Astrocyte of the spinal cord (primary cell): ENCODE measurements at regions not wholly inside any gene's neighbourhood (a gene's known extent, or its start where the extent isn't known, plus 50 kb on each side); places are given as distances from the start of the nearest gene placed in this dataset.

Experiments used
- DNase-seq: peaks from one replicate; pipeline ENCODE4 v3.0.0; 2011; ENCODE audit warnings: low read depth, low spot score
- H3K4me3 ChIP-seq: 2 replicates; pipeline ENCODE4 v1.5.1; 2011; ENCODE audit warnings: low read depth, mild to moderate bottlenecking, low read length, moderate library complexity
- in situ Hi-C: cut with HindIII; loops from 2 replicates; pipeline ENCODE4 v1.10.0; 2017; ENCODE audit warnings: low sequenced_read_pairs
- TF ChIP-seq, protein P1 (sequence below): IDR thresholded peaks from 2 replicates; pipeline ENCODE4 v1.5.1; 2012; ENCODE audit warnings: low read depth, mild to moderate bottlenecking, low read length, inconsistent platforms

DNA sequence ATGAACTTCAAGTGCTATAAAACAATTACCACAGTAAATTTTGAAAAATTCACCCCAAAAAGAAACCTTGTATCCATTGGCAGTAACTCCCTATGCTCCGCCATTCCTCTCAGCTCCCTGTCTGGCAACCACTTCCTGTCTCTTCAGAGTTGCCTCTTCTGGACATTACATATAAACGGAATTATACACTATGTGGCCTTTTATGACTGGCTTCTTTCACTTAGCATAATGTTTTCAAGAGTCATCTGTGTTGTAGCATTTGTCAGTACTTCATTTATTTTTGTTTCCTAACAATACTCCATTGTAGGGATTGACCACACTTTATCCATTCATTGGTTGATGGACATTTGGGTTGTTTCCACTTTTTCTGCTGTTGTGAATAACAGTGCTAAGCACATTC is 50.1 kb downstream of the CEP43 start:
- in situ Hi-C loops: no loop called here
- DNase-seq: no peak

GRCh38 chr6:167050903-167051302 is 51.7 kb downstream of the CEP43 start:
- in situ Hi-C loops: no loop called here
- DNase-seq: no peak
- TF ChIP-seq, protein P1, sequence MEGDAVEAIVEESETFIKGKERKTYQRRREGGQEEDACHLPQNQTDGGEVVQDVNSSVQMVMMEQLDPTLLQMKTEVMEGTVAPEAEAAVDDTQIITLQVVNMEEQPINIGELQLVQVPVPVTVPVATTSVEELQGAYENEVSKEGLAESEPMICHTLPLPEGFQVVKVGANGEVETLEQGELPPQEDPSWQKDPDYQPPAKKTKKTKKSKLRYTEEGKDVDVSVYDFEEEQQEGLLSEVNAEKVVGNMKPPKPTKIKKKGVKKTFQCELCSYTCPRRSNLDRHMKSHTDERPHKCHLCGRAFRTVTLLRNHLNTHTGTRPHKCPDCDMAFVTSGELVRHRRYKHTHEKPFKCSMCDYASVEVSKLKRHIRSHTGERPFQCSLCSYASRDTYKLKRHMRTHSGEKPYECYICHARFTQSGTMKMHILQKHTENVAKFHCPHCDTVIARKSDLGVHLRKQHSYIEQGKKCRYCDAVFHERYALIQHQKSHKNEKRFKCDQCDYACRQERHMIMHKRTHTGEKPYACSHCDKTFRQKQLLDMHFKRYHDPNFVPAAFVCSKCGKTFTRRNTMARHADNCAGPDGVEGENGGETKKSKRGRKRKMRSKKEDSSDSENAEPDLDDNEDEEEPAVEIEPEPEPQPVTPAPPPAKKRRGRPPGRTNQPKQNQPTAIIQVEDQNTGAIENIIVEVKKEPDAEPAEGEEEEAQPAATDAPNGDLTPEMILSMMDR: no peak

More for the DNA sequence above, 50.1 kb downstream of the CEP43 start:
- TF ChIP-seq, protein P1: no peak
- no peak overlapping the region for H3K4me3 ChIP-seq

GRCh38 chr6:167053895-167054530 is 54.8 kb downstream of the CEP43 start:
- in situ Hi-C loops: no loop called here
- no peak overlapping the region for H3K4me3 ChIP-seq
- TF ChIP-seq, protein P1: no peak
- no peak for DNase-seq

More at GRCh38 chr6:167050903-167051302, 51.7 kb downstream of the CEP43 start:
- no peak overlapping the region for H3K4me3 ChIP-seq

- no peak overlapping the region for H3K4me3 ChIP-seq
- TF ChIP-seq, protein P1: no peak
- no peak for DNase-seq
- in situ Hi-C loops: no loop called here
Measured at GRCh38 chr6:167054987-167055386, 55.8 kb downstream of the CEP43 start.

GRCh38 chr6:167056370-167056769 is 57.2 kb downstream of the CEP43 start:
- in situ Hi-C loops: no loop called here
- H3K4me3 ChIP-seq: no peak overlapping the region
- DNase-seq: peak; percentile 69
- TF ChIP-seq, protein P1: no peak

DNA sequence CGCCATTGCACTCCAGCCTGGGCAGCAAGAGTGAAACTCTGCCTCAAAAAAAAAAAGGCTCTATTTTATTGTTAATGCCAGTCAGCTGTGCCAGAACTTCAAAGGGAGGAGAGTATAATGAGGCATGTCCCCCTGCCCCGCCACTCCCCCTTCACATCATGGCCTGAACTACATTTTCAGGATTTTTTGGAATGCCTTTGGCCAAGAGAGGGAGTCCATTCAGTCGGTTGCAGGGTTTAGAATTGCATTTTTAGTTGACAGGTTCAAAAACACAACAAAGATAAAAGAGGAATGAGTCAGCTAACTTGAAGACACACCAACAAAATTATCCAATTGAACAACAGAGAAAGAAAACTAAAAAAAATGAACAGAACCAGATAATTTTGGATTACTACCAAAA is 59.1 kb downstream of the CEP43 start:
- in situ Hi-C loops: no loop called here
- TF ChIP-seq, protein P1: no peak
- peak; percentile 14 for DNase-seq
- H3K4me3 ChIP-seq: no peak overlapping the region
